Kasumi-1 (cell line): ENCODE measurements at regions not wholly inside any gene's neighbourhood (a gene's known extent, or its start where the extent isn't known, plus 50 kb on each side); places are given as distances from the start of the nearest gene placed in this dataset.

Source experiments
- DNase-seq, 2 experiments: peaks; one replicate each; lab custom pipeline; 2025; lab: John Stamatoyannopoulos, UW

- no peak for DNase-seq
These were observed 740.3 kb upstream of the RAB6C start for GRCh38 chr2:129239141-129239540.

GRCh38 chr2:129240061-129240460 is 739.4 kb upstream of the RAB6C start:
- DNase-seq: no peak

DNA sequence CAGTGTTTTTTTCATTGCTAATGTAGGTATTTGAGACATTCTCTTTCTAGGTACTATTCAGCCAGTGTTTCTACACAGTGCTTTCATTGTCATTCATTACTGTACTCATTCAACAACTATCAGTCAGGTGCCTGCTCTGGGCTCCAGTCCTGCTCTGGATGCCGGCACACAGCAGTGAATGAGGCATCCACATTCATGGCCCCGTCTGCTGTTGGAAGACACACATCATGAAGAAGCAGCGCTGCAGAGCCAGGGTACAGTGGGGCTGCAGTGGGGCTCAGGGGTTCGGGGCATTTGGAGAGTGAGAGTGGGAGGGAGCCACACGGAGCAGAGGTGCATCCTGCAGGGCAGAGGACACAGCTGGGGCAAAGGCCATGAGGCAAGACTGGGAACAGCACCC is 737.2 kb upstream of the RAB6C start:
- no peak for DNase-seq

DNA sequence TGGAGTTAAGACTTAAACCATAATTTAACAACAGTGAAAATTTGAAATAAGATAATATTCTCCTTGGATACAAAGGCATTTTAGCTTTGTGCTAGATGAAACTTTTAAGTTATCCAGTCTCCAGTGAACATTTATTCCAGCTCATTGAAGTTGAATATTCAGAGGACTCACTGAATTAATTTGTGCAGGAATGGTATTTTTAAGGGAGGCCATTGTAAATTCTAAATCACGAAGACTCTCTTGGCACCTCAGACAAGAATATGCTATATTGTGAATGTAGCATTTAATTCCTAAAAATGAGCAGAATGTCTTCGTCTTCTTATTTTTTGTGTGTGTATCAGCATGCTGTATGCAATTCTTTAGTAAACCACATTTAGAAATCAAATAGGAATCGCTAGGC is 731.7 kb upstream of the RAB6C start:
- no peak for DNase-seq

DNA sequence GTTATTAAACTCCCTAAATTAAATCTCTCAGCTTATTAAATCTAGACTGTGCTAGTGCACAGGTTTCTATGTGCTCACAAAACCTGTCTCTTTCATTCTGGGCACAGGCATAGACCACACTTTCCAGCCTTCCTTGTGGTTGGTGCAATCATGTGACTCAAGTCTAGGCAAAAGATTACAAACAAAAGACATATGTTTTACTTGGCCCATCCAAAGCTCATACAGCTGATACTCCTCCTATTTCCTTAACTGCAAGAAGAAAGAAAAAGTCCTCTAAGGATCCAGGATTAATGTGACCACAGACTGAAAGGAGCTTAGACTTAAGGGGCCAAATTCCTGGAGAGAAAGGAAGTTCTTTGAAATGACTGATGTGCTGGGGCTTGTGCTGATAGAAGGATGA is 731.3 kb upstream of the RAB6C start:
- no peak for DNase-seq

- DNase-seq: no peak
These were observed 726.5 kb upstream of the RAB6C start for GRCh38 chr2:129252781-129253460.

DNA sequence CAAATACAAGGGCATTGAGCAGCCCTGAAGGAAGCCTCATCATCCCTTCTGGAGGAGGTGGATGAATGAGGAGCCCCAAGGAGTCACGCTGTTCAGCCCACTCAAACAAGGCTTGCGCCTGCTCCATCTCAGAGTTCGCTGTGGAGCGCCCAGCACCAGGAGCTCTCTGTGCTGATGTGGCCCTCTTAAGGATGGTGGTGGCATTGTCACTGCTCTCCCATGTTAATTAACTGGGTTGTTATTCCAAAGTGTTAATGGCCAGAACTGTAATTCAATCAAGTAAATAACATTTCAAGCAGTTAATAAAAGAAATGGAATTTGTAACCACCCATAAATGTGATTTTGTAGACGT is 726.0 kb upstream of the RAB6C start:
- peak; percentile 44 to 56 for DNase-seq

DNA sequence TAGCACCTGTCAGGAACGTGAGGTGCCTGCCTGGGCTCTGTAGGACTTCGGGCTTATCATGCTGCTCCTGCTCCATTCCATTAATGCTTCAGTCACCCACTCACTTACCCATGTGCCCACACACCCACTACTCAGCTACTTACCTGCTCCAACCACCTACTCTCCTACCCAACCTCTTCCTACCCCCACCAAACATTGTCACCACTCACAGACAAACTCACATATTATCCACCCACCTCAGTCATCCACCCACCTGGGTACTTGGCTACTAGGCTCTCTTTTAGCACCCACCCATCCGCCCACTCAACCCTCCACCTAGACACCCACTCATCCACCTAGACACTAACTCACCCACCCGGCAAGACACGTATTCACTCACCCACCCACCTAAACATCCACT is 724.7 kb upstream of the RAB6C start:
- DNase-seq: no peak

GRCh38 chr2:129255610-129256313 is 723.7 kb upstream of the RAB6C start:
- no peak for DNase-seq

DNA sequence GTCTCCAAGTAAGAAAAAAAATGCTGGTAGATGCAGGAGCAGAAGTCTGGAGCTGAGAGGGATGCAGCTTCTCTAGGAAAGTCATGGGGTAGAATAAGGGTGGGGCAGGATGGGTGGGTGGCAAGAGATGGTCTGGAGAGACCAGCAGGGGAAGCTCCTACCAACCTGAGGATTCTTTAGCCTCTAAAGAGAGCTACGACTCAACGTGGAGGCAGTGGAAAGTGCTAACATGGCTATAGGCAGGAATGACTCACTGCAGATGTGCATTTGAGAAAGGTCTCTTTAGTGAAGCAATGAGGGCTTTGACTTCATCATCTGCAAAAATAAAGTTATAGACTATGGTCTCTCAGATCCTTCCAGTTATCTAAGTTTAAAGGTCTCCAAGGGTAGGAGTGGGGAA is 722.8 kb upstream of the RAB6C start:
- no peak for DNase-seq

- DNase-seq: no peak
These were observed 716.5 kb upstream of the RAB6C start for GRCh38 chr2:129262934-129263333.

- no peak for DNase-seq
These were observed 715.5 kb upstream of the RAB6C start for GRCh38 chr2:129263939-129264338.

- DNase-seq: no peak
These were observed 711.9 kb upstream of the RAB6C start for GRCh38 chr2:129267559-129267958.

DNA sequence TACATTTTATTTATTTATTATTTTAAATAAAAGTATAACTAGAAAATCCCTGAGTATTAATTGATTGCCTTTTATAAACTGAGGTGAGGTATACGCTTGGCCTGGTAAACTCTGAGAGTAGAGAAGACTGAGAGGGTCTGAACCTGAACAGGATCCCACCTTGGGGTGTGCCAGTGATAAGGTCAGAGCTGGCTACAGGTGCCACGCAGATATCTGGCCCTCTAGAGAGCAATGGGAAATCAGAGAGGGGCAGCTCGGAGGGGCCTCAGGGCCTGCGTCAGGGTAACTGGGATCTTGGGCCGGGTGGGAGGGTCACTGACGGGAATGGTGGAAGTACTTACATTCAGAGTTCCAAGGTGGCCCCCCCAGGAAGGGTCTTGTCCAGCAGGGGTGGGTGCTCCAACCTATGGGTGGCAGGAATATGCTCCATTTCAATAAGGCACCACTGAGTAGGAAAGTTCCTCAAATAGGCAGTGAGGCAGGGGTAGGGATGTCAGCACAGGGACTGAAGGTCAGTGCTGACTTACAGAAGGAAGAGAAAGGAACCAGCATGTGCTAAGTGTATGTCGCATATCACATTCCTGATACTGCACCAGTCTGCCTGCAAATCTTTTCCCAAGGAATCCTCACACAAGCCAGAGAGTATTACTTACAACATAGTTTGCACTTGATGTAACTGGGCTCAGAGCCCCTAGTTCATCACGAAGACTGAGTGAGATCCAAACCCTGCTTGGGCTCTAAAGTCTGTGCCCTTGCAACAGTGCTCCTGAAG is 706.0 kb upstream of the RAB6C start:
- DNase-seq: no peak

- DNase-seq: no peak
These were observed 705.4 kb upstream of the RAB6C start for GRCh38 chr2:129274038-129274415.

- no peak for DNase-seq
These were observed 704.5 kb upstream of the RAB6C start for GRCh38 chr2:129274918-129275317.

- no peak for DNase-seq
These were observed 703.8 kb upstream of the RAB6C start for GRCh38 chr2:129275706-129276105.

DNA sequence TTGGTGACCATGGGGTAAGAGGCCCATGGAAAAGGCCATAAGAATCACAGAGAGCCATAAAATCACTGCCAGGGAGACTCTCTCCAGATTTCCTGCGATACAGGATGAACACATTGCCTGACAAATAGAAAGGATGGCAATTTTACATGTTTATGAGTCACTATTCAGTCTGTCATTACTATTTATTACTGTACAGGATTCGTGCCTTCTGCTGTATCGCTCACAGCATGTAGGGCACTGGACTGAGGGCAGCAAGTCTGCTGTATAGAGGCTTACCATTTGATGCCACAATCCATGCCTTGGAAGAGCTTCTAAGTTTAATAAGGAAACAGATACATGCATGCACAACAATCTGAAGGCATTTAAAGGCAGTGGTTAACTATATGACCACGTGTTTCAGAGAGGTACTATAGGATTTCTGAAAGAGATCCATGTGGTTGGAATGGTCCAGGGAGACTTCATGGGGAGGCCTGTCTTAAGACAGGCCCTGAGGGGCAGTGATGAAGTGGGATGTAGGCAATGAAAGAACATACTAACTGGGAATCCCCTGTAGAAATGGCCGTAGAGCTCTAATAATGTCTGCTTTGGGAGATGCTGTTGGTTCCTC is 702.4 kb upstream of the RAB6C start:
- no peak for DNase-seq

GRCh38 chr2:129277585-129277981 is 701.9 kb upstream of the RAB6C start:
- DNase-seq: no peak

DNA sequence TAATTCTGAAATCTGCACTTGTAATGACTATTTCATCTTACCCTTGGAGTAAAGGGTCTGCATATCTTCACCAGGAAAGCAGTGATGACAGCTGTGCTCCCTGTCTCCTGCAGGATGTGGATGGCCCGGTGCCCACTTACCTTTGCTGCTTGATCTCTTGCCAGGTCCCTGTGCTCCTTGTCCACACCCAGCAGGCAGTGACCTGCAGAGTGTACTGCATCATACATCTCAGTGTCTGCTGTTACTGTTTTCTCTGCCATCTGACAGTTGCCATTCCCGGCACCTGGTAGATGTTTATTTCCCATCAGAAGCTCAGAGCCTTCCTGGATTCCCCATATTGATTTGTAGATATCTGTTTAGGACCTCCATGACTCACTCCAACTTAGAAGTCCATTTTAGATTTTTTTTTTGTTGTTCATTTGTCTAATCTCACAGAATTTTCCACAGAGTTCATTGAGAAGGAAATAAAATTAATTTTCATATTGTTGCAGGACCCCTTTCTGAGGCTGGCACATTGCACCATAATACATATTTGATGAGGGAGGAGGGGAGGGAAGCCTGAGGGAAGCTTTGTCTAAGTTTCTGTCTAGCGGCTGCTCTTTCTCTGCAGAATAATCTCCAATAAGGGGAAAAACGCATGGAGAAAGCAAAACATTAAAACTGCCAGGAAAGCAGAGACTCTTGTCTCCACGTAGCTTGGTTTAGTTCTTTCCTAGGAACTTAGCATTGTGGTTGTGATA is 697.5 kb upstream of the RAB6C start:
- DNase-seq: no peak

- DNase-seq: no peak
These were observed 694.5 kb upstream of the RAB6C start for GRCh38 chr2:129285012-129285411.

- no peak for DNase-seq
These were observed 686.1 kb upstream of the RAB6C start for GRCh38 chr2:129293326-129293725.
